ENCODE measurements at regions not wholly inside any gene's neighbourhood (a gene's known extent, or its start where the extent isn't known, plus 50 kb on each side); places are given as distances from the start of the nearest gene placed in this dataset.
"Not testable (repeated sequence)": the region's sequence is repeated elsewhere in the genome, so short reads cannot be mapped to it uniquely, and the experiment has no call there.

DNA sequence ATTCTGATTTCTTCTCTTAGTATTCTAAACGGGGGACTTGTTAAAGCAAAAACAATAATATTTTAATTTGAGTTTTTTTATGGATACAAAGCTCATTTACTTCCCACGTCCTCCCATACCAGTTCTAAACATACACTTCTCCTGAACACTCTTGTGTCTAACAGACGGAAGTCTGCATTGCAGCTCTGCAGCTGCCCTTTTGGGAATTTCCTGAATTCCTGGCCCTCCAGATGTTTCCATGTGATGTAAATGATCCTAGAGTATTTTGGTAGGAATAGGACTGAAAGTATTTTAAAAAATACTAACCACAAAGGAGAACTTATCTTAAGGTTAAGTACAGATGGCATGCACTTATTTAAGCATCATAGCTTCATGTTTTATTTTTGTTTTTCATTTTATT is 886.7 kb downstream of the TBC1D32 start:
- no peaks in the 10 kb centered on the region for H3K36me3 Mint-ChIP-seq (ENCODE audit: low read depth)
- no peaks in the 10 kb centered on the region for H3K4me1 Mint-ChIP-seq (ENCODE audit: low read depth)
- TF ChIP-seq, protein P1, sequence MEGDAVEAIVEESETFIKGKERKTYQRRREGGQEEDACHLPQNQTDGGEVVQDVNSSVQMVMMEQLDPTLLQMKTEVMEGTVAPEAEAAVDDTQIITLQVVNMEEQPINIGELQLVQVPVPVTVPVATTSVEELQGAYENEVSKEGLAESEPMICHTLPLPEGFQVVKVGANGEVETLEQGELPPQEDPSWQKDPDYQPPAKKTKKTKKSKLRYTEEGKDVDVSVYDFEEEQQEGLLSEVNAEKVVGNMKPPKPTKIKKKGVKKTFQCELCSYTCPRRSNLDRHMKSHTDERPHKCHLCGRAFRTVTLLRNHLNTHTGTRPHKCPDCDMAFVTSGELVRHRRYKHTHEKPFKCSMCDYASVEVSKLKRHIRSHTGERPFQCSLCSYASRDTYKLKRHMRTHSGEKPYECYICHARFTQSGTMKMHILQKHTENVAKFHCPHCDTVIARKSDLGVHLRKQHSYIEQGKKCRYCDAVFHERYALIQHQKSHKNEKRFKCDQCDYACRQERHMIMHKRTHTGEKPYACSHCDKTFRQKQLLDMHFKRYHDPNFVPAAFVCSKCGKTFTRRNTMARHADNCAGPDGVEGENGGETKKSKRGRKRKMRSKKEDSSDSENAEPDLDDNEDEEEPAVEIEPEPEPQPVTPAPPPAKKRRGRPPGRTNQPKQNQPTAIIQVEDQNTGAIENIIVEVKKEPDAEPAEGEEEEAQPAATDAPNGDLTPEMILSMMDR (IDR thresholded peaks at IDR 0.05): no peak
- no peak for DNase-seq
- no peak overlapping the region for H3K27ac Mint-ChIP-seq
- no peak overlapping the region for H3K4me3 Mint-ChIP-seq
- H3K9me3 Mint-ChIP-seq: peaks cover 13% of the 10 kb centered on the region
- no peaks in the 10 kb centered on the region for H3K27me3 Mint-ChIP-seq (ENCODE audit: insufficient read depth)

DNA sequence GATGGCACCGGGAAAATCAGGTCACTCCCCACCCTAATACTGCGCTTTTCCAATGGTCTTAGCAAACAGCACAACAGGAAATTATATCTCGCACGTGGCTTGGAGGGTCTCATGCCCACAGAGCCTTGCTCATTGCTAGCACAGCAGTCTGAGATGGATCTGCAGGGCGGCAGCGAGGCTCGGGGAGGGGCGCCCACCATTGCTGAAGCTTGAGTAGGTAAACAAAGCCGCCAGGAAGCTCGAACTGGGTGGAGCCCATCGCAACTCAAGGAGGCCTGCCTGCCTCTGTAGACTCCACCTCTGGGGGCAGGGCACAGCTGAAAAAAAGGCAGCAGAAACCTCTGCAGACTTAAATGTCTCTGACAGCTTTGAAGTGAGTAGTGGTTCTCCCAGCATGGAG is 901.4 kb downstream of the TBC1D32 start:
- H3K9me3 Mint-ChIP-seq: peaks cover 49% of the 10 kb centered on the region
- H3K4me3 Mint-ChIP-seq; DNase-seq; H3K4me1 Mint-ChIP-seq (ENCODE audit: low read depth); H3K27me3 Mint-ChIP-seq (ENCODE audit: insufficient read depth); H3K27ac Mint-ChIP-seq; H3K36me3 Mint-ChIP-seq (ENCODE audit: low read depth): not testable (repeated sequence)

DNA sequence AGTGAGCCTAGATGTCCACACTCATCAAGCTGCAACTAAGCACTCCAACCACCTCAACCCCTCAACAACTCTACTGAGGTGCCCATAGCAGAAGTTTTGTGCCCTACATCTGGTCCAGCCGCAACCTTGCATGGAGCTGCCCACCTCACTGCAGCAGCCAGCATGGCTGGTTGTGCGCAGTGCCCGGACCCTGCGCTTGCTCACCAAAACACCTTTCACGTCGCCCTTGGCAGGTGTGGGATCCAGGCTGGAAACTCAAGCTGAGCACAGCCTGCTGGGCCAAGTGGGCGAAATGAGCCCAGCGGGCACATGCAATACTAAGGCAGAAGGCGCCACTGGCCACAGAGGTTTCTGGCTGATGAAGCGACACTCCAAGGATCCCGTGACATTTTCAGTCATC is 902.4 kb downstream of the TBC1D32 start:
- Mint-ChIP-seq H3K4me1 (ENCODE audit: low read depth) (no peaks in the 10 kb centered on the region), H3K27ac (no peak overlapping the region), H3K36me3 (ENCODE audit: low read depth) (no peaks in the 10 kb centered on the region), H3K9me3 (peaks cover 46% of the 10 kb centered on the region), H3K27me3 (ENCODE audit: insufficient read depth) (peaks cover 2% of the 10 kb centered on the region; the same call in 1 of the 2 replicates), H3K4me3 (no peak overlapping the region)
- TF ChIP-seq, protein P1 (IDR thresholded peaks at IDR 0.05): no peak
- DNase-seq: no peak

DNA sequence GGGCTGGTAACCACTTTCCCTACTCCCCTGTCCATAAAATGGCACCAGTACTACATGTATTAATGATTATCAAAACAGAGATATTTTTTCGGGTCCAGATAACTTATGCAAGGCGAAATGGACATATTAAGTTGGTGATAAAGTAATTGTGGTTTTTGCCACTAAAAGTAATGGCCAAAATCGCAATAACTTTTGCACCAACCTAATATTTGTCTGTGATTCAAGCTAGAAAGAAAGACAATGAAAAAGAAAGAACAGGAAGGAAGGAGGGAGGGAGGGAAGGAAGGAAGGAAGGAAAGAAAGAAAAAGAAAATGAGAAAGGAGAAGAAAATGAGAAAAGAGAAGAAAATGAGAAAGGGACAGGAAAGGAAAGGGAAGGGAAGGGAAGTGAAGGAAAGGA is 922.9 kb downstream of the TBC1D32 start:
- no peak for DNase-seq
- Mint-ChIP-seq H3K27ac (no peak overlapping the region), H3K27me3 (ENCODE audit: insufficient read depth) (no peaks in the 10 kb centered on the region), H3K36me3 (ENCODE audit: low read depth) (no peaks in the 10 kb centered on the region), H3K4me3 (no peak overlapping the region), H3K9me3 (peaks cover 31% of the 10 kb centered on the region), H3K4me1 (ENCODE audit: low read depth) (no peaks in the 10 kb centered on the region)
- TF ChIP-seq, protein P1 (IDR thresholded peaks at IDR 0.05): no peak

DNA sequence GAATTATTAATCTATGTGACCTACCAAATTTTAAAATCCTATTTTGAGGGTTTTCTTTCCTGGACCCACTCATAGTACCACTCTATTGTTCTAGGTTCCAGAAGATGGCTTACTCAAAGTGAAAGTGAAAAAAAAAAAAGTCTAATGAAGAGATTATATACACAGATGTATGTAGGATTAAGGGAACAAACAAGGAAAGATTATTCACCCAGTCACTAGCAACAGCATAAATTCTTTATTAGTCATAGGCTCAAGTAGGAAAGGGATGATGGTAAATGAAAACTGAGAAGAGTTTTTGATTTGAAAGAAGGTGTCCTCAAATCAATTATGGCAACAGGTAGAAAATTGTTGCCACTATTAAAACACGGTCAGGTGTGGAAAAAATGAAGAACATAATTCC is 923.7 kb downstream of the TBC1D32 start:
- Mint-ChIP-seq H3K9me3 (peaks cover 32% of the 10 kb centered on the region), H3K4me3 (no peak overlapping the region), H3K4me1 (ENCODE audit: low read depth) (no peaks in the 10 kb centered on the region), H3K36me3 (ENCODE audit: low read depth) (no peaks in the 10 kb centered on the region), H3K27me3 (ENCODE audit: insufficient read depth) (no peaks in the 10 kb centered on the region), H3K27ac (no peak overlapping the region)
- TF ChIP-seq, protein P1 (IDR thresholded peaks at IDR 0.05): no peak
- no peak for DNase-seq

DNA sequence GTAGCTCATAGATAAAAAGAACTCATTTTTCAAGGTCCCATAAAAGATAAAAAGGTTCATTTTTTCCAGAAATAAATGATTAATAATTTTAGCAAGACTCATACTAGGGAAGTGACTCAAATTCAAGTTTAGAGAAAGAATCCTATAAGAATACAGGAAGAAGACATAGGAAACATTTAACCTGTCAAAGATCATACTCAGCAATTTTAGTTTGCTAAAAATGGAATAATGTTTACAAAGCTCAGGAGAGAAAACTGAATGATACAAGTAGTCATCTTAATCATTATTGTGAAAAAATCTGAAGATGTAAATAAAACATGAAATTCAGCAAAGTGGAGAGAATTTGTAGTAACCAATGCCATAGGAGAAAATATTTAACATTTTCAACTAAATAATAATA is 926.6 kb downstream of the TBC1D32 start:
- DNase-seq: no peak
- Mint-ChIP-seq H3K4me3 (no peak overlapping the region), H3K27ac (no peak overlapping the region), H3K9me3 (peaks cover 33% of the 10 kb centered on the region), H3K4me1 (ENCODE audit: low read depth) (no peaks in the 10 kb centered on the region), H3K36me3 (ENCODE audit: low read depth) (no peaks in the 10 kb centered on the region), H3K27me3 (ENCODE audit: insufficient read depth) (no peaks in the 10 kb centered on the region)
- TF ChIP-seq, protein P1 (IDR thresholded peaks at IDR 0.05): no peak

All from HFFc6 (cell line).